HCT116 (cell line): ENCODE measurements at regions not wholly inside any gene's neighbourhood (a gene's known extent, or its start where the extent isn't known, plus 50 kb on each side); places are given as distances from the start of the nearest gene placed in this dataset.

ENCODE experiments used
- CEBPB ChIP-seq: IDR thresholded peaks from 2 replicates; pipeline ENCODE4 v1.6.1; 2012; ENCODE audit warnings: low read depth
- CTCF ChIP-seq, 3 experiments: fragments of 200-600 bp in 1 of 3; sonication (generic) in 1 of 3; IDR thresholded peaks in 2 of 3; conservative IDR thresholded peaks in 1 of 3; 2 replicates each; pipeline ENCODE4 v1.5.1; 2012 to 2017; ENCODE audit warnings: low read depth in 2 of 3, low read length in 2 of 3, antibody characterized with exemption in 1 of 3, borderline replicate concordance in 1 of 3, control low read depth in 1 of 3, mild to moderate bottlenecking in 1 of 3, mixed read lengths in 1 of 3, mixed run types in 1 of 3, moderate library complexity in 1 of 3; ENCODE audit not compliant: insufficient read depth in 1 of 3
- TCF7L2 ChIP-seq: IDR thresholded peaks from 2 replicates; pipeline ENCODE4 v1.7.0; 2011; ENCODE audit warnings: borderline replicate concordance, inconsistent platforms; ENCODE audit not compliant: insufficient read depth, insufficient read length; ENCODE audit errors: extremely low read depth

GRCh38 chr2:217597681-217598080, 405.1 kb downstream of the TNS1 start:
- TF ChIP-seq CTCF (IDR thresholded peaks at IDR 0.05 in 2 of 3, conservative IDR thresholded peaks at IDR 0.05 in 1 of 3; ENCODE audit: borderline replicate concordance in 1 of 3, insufficient read depth in 1 of 3, low read depth in 2 of 3, low read length in 2 of 3) (no peak), CEBPB (no peak), TCF7L2 (no peak)
